ENCODE measurements at regions not wholly inside any gene's neighbourhood (a gene's known extent, or its start where the extent isn't known, plus 50 kb on each side); places are given as distances from the start of the nearest gene placed in this dataset.

- DNase-seq (ENCODE audit: low read depth), result no peak
- no peak for TF ChIP-seq CTCF (IDR thresholded peaks at IDR 0.05; ENCODE audit: insufficient read depth, low read depth, low read length, missing control alignments)
- no peak overlapping the region for H3K4me3 ChIP-seq (ENCODE audit: low read depth, low read length)
Measured at GRCh38 chr1:55466921-55467320, 251.8 kb upstream of the USP24 start.

- TF ChIP-seq CTCF (IDR thresholded peaks at IDR 0.05; ENCODE audit: insufficient read depth, low read depth, low read length, missing control alignments), result no peak
- DNase-seq (ENCODE audit: low read depth), result no peak
- no peak overlapping the region for H3K4me3 ChIP-seq (ENCODE audit: low read depth, low read length)
Measured at GRCh38 chr1:55466373-55466772, 251.2 kb upstream of the USP24 start.

- no peak for DNase-seq (ENCODE audit: low read depth)
- H3K4me3 ChIP-seq (ENCODE audit: low read depth, low read length), result no peak overlapping the region
- no peak for TF ChIP-seq CTCF (IDR thresholded peaks at IDR 0.05; ENCODE audit: insufficient read depth, low read depth, low read length, missing control alignments)
Measured at GRCh38 chr1:55464550-55464949, 249.4 kb upstream of the USP24 start.

DNA sequence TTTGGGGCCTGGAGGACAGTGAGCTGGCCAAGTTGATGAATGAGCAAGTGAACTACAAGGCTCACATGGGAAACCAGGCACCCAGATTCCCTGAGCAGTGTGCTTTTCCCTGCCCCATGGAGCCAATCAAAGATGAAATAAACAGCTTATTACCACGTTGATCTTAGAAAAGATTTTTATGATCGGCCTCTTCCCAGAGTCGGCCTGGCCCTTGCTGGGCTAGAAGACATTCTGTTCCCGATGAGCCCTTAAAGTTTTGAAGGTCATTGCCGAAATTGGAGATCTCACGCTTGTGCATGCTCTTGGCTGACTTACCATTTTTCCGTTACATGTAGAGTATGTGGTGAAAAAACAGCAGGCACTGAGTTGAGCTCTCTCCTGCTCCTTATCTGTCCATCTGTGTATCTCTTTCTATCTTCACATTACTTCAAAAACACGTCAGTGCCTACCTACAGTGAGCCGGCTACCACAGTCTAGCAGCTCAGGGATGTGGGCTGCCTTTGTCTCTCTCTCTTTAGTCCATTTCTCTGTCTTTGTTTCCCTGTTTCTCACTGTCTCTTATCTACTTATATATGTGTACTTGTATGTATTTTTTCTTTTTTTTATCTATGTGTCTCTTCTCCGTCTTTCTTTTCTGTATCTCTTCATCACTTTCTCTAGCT is 248.8 kb upstream of the USP24 start:
- TF ChIP-seq CTCF (IDR thresholded peaks at IDR 0.05; ENCODE audit: insufficient read depth, low read depth, low read length, missing control alignments), result no peak
- H3K4me3 ChIP-seq (ENCODE audit: low read depth, low read length), result no peak overlapping the region
- DNase-seq (ENCODE audit: low read depth), result no peak

DNA sequence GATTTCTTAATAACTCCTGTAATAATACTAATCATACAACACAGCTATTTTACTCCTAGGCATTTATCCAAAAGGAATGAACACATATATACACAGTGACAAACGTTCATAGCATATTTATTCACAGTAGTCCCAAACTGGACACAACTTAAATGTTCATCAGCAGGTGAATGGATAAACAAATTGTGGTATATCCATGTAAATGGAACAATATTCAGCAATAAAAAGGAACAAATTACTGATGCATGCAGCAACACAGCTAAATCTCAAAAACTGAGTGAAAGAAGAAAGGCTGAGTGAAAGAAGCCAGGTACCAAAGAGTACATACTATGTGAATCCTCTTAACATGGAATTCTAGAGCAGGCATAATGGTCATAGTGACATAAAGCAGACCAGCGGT is 242.7 kb upstream of the USP24 start:
- TF ChIP-seq CTCF (IDR thresholded peaks at IDR 0.05; ENCODE audit: insufficient read depth, low read depth, low read length, missing control alignments), result no peak
- DNase-seq (ENCODE audit: low read depth), result no peak
- H3K4me3 ChIP-seq (ENCODE audit: low read depth, low read length), result no peak overlapping the region

DNA sequence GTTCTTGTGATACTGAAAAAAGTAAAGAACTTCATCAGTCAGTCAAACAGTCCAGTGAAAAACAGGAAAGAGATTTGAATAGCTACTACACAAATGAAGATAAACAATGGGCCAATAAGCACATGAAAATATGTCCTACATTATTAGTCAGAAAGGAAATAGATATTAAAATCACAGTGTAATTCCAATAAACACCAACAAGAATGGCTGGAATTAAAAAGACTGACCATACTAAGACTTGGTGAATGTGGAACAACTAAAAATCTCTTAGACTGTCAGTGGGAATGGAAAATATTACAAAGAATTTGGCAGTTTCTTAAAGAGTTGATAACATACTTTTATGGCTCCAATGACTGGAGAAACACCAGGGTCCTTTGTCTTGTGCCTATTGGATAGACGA is 241.8 kb upstream of the USP24 start:
- no peak for DNase-seq (ENCODE audit: low read depth)
- no peak overlapping the region for H3K4me3 ChIP-seq (ENCODE audit: low read depth, low read length)
- TF ChIP-seq CTCF (IDR thresholded peaks at IDR 0.05; ENCODE audit: insufficient read depth, low read depth, low read length, missing control alignments), result no peak

DNA sequence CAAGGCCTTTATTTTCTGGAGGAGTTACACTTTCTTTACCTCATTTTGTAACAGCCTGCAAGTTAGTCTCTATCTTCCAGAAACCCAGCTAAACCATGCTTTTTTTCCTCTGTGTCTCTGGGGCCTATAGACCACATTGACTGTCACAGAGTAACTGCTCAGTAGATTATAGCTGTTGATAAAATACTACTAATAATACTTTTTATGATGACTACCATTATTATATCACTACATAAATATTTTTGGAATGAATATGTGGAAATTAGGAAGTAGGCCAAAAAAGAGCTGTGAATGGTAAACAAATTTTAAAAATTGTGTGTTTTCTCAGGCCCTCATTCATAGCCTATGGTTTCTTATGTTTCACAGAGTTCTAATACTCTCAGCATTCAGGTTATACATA is 233.1 kb upstream of the USP24 start:
- DNase-seq (ENCODE audit: low read depth), result no peak
- TF ChIP-seq CTCF (IDR thresholded peaks at IDR 0.05; ENCODE audit: insufficient read depth, low read depth, low read length, missing control alignments), result no peak
- no peak overlapping the region for H3K4me3 ChIP-seq (ENCODE audit: low read depth, low read length)
